HG03103 (cell line): ENCODE measurements at regions not wholly inside any gene's neighbourhood (a gene's known extent, or its start where the extent isn't known, plus 50 kb on each side); places are given as distances from the start of the nearest gene placed in this dataset.
"Not testable (repeated sequence)": the region's sequence is repeated elsewhere in the genome, so short reads cannot be mapped to it uniquely, and the experiment has no call there.

Experiments
- ATAC-seq: cut with Tn5 transposase; IDR thresholded peaks from one replicate; pipeline ENCODE4 v1.9.1; 2021; ENCODE audit warnings: low read depth; ENCODE audit not compliant: unreplicated experiment

DNA sequence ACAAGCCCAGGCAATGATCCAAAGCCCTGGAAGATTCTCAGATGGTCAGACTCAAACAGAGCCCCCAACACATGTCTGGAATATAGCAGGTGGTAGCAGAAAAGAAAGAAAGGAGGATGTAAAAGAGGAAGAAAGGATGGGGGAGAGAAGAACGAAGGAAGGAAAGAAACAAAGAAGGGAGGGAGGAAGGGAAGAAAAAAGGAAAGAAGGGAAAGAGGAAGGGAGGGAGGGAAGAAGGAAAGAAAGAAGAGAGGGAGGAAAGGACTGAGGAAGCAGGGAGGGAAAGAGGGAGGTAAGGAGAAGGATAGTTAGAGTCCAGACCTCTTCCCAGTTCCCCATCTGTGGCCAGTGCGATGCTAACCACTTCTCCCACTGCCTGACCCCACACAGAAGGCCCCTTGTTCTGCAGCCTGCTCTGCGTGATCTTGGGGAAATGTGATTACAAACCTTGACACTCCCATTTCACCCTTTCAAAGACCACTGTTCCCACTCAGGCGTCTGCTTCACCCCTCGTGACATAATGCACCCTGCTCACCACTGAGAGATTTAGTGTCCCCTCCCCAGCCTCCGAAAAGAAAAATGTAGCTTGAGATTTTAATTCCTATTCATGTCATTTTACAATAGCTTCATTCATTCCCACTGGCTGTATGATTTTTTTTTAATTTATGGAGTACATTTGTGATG, 357.9 kb downstream of the BCL11B start:
- no peak for ATAC-seq

DNA sequence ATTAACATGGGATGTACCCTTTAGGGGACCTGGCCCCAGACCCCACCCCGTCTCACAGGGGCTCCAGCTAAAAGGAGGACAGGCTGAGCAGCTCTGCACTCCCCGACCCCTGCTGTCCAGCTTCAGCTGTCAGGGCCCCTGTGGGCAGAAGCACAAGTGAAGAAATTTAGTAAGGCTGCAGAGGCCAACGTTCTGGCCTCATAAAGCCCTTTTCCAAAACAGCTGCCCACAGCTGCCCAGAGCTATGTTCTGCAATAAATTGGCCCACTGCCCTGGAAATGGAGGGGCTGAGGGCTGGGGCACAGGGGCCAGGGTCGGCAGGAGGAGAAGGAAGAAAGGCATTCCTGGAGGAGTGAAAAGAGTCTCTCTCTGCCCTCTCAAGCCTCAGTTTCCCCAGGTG, 357.1 kb downstream of the BCL11B start:
- no peak for ATAC-seq

DNA sequence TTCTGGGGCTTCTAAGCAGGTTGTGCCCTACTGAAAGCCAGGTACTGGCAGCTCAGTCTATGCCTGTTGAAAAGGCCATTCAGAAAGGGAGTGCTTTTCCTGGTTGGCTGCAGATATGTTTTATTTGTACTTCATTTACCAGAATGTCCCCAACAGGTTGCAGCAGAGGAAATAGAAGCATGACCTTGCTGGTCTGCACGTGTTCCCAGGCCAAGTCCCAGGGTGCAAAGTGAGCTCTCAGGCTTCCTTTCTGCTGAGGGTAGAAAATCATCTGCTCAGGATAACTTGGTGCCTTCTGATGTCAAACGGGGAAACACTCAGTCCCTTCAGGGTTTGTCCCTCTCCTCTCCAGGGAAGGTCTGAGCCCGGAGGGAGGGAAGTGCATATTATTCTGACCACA, 356.4 kb downstream of the BCL11B start:
- no peak for ATAC-seq

DNA sequence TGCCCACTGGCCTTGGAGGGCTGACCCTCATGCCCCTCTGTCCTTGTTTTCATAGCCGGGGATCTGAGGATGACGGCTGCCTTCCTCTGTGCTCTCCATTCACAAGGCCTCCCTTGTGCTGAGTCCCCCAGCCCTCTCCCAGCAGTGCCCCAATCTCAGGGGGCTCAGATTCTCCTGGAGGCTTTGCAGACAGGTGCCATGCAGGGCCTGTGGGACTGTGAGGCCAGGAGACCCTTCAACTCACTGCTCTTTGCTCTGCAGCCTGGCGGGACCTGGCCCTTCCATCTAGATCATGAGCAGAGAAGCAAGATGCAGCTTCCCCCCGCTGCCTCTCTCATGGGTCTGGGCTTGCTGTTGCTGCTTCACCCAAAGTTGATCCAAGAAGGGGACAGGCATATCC, 356.0 kb downstream of the BCL11B start:
- ATAC-seq = no peak

DNA sequence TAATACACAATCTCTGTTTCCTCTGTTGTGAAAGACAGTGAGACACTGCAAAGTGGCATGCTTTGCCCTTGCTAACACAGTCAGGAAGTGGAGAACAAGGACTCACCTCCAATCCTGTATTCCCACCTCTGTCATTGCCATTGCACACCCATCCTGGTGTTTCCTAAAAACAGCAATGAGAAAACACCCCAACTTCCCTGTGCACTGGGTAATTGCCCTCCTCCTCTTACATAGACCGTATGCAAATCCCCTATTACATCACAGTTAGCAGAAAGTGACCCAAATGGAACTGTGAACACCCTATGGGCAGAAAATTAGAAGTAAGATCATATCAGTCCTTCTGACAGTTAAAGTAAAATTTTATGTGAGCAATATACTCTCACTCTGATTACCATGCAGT, 355.5 kb downstream of the BCL11B start:
- ATAC-seq = no peak

DNA sequence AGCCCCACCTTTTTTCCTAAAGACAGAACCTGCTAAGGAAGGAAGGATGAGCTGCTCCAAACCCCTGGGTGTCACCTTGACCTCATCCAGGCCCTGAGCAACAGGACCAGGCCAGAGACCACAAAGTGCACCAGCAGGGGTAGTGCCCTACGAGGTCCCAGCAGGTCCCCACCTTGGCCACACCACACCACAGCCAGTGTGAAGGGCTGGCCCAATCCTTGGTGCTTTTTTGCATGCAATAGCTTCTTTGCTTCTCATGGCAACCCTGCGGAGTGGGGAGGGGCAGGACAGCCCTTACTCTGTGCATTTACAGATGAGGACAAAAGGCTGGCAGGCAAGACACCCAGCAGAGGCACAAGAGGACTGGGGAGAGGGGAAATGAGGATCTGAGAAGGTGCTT, 352.6 kb downstream of the BCL11B start:
- no peak for ATAC-seq

DNA sequence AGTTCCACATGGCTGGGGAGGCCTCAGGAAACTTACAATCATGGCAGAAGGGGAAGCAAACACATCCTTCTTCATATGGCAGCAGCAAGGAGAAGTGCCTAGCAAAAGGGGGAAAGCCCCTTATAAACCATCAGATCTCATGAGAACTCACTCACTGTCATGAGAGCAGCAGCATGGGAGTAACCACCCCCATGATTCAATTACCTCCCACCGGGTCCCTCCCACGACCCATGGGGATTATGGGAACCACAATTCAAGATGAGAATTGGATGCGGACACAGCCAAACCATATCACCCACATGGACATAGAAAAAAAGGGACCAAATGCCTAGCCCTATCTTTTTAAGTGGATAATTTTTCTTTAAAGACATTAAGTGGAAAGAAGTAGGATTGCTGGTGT, 350.7 kb downstream of the BCL11B start:
- not testable (repeated sequence) for ATAC-seq

DNA sequence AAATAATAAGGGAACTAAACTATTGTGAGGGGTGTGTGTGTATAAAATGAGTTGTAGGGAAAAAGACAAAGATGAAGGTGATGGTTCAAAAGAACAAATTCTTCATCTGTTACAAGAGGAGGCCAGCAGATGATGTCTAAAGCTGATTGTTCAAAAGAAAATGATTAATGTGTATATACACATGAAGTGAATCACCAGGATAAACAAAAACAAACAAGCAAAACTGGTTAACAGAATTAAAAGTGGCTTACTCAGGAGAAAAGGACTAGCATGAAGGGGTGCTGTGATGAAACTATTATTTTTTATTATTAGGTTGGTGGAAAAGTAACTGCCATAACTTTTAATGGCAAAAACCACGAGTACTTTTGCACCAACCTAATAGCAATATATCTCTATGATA, 348.4 kb downstream of the BCL11B start:
- ATAC-seq = no peak

DNA sequence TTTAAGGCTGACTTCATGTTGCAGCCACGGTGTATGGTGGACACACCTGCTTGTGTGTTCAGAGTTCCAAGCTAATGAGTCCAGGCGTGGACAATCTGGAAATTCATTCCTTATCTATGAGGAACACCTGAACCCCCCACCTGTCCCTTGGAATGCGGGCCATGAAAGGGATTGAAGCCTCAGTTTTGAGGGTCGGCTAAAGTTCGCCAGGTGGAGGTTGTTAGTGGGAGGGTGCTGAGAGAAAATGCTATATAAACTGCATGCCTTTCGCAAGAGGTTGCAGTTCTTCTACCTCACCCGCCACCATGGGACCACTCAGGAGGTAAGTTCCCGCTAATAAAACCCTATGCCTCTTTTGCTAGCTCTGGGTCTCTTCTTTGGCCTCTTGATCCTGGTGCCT, 348.0 kb downstream of the BCL11B start:
- ATAC-seq = no peak

DNA sequence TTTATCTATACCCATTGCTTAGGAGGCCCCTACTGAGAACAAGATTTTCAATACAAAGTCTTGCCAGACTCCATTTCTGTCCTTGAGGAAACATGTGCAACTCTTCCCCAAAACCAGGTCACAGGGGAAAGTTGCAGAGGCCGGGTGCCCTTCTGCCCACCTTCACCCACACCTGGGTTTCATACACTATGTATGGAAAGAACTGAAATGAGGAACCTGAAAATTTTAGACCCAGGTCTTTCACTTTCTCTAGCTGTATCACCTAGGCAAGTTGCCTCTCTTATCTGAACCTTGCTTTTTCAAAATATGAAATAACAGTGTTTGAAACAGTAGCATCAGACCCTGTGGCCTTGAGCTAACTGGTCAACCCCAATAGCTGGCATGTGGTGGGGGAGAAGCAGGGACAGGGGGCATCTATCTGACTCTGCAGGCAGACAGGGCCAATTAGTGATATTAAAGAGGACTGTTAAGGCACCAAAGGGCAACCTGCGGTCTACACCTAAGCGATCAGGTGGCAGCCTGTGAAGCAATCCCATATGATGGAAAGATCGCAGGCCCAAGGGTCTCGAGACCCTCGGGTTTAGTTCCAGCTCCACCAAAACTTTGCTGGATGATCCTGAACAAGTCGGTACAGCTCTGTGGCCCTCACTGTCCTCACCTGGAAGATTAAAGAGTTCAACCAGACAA, 346.5 kb downstream of the BCL11B start:
- ATAC-seq = no peak

DNA sequence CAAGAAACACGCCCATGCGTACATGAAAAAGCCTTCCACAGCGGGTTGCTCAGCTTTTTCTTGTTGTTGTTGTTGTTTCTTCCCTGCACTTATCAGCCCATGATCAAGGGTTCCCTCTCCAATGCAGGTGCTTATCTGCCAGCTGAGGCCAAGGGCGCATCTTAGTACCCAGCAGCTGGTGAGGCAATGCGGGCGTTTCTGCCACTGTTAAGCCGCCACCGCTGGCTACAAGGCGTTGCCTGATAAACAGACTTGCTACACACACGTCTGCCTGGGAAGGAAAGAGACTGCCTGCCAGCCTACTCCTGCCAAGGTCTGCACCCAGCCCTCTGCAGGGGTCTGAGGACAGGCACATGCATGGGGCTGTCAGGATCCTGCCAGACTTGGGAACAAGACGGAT, 345.9 kb downstream of the BCL11B start:
- no peak for ATAC-seq

DNA sequence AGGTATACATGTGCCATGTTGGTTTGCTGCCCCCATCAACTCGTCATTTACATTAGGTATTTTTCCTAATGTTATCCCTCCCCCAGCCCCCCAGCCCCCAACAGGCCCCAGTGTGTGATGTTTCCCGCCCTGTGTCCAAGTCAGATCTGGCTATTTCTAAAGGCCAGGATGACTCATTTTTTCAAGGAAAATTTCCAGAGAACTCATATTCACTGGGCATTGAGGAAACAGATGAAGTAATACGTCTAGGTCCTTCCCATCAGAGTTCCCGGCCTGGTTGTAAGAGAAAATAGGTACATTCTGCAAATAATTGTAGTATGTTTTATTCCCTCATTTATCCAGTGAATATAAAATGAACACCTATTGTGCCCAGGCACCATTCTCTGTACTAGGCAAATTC, 345.2 kb downstream of the BCL11B start:
- ATAC-seq = no peak

DNA sequence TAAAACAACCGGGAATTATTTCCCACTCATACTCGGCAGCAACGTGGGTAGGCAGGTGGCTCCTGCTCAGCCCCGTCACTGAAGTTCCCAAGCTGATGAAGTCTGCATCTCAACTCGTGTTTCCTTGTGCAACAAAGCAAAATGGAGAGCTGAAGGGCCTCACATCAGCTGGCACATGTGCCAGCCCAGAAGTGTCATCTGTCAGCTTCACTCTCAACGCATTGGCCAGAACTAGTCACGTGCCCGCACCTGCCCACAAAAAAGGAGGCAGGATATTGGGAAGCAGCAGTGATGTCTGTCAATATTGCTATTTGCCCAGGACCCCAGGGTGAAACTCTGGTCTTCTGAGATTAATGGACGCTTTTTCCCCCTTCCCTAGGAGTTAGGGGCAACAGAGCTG, 344.0 kb downstream of the BCL11B start:
- ATAC-seq = no peak

DNA sequence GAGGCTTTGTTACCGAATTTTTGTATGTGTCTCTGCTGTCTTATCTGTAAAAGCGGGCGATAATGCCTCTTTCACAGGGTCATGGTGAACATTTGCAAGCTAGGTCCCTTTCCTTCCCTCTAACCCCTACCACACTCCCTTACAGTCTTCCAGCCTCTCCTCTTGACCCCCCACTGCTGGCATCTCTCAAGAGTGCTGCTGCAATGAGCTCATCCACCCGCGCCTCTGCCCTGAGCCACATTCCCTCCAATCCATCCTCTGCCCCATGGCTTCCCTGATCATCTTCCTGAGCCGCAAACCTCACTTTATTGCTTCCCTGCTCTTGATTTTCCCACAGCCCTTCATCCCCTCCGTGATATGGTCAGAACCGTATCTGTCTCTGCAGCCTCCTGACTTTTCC, 343.6 kb downstream of the BCL11B start:
- no peak for ATAC-seq

DNA sequence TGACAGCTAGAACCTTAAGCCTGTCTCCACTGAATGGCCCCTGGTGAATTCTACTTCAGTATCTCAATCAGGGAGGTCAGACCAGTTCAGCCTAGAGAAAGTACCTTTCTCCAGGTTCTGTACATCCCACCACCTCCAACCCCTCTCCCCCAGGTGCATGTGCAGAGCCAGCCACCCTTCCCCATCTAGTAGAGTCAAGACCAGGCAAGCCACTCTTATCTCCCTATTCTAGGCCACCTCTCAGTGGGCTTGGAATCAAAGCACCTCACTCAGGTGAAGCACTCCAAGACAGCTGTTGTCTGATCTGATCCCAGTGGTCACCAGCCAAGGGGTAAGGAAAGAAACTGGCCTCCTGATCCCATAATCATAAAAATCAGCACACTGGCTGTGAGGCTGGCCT, 340.9 kb downstream of the BCL11B start:
- ATAC-seq = no peak

DNA sequence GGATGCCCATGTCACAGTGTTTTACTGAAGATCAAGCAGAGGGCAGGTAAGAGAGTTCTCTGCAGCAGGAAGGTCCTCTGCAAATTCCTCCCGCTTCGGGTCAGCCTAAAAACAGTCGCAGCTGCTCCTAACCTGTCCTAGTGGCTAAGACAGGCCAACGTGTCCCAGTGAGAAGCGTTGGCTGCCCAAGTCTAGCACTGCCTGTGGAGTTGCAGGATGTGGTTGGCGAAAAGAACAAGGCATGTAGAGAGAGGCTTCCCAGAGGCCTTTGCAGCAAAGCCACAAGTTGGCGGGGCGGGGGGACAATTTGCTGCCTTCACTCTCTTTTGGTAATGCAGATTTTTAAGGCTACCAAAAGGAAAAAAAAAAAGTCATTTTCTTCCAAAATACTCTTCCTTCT, 340.1 kb downstream of the BCL11B start:
- ATAC-seq = no peak

DNA sequence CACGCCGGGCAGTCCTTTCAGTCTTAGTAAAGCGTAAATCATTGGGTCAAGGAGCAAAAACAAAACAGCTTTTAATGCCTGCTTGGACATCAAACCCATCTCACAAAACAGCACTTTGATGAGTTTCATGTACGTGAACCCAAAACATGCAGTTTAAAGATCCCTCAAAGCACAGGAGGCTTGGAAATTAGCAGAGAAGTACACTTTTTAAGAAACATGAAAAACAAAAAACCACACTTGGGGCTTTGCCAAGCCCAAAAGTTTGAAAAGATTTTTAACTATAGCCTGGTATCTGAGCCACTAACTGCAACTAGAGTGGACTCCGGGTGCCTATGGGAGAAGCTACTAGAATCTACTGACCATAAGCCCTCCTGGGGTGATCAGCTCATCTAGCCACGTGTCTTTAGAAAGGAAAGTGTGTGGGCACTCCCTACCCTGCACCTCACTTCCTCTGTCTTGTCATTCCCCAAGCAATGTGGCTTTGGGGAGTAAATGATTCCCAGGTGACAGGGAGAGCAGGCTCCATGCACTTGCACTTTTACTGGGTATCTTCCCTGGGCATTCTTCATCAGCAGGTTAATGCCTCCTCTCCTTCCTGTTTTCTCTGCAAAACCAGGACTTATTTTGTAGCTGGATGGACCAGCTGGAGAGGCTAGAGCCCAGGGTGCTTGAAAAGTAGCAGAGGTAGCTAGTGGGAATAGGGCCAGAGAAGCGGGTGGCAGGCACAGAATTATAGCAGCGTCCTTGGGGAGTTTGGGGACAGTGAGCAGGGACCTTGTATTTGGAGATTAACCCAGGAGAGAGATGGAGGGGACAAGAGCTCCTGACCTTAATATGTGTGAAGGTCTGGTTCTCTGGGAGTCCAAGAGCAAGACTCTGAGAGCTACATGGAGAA, 339.3 kb downstream of the BCL11B start:
- no peak for ATAC-seq

DNA sequence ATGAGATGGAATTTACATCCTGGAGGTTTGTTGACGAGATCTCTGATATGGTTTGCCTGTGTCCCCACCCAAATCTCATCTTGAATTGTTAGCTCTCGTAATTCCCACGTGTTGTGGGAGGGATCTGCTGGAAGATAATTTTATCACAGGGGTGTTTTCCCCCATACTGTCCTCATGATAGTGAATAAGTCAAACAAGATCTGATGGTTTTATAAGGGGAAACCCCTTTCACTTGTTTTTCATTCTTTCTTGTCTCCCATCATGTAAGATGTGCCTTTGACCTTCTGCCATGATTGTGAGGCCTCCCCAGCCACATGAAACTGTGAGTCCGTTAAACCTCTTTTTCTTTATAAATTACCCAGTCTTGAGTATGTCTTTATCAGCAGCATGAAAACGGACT, 337.4 kb downstream of the BCL11B start:
- not testable (repeated sequence) for ATAC-seq

DNA sequence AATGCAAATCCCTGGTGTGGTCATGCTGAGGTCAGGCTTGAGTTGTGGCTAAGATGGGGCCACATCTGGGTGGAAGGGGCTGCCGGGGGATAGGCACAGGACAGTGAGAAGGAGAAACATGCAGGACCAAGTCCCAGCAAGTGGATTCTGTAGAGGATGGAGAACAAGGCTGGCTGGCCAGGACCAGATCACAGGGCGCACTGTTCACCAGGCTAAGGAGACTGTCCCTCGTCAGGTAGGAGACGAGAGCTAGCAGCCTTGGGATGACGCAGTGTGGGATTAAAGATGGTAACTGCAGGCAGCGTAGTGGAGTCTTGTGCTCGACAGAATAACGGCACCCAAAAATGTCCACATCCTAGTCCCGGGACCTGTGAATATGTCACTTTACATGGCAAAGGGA, 336.1 kb downstream of the BCL11B start:
- no peak for ATAC-seq

DNA sequence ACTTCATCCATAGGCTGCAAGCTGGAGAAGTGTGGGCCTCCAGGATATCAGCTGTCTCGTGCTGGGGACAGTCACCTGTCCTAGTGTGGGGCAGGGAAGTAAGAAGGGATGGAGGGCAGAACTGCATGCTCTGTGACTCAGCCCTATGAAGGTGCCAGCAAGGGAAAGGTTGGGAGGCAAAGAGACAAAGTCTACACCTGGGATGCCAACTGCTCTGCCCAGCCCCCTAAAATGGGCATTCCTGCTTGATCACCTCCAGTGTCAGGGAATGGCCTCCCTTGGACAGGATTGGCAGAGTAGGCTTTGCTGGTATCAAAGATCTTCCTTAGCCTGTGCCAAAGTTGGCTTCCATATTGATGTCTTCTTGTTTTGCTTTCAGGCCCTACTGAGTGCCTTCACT, 335.0 kb downstream of the BCL11B start:
- ATAC-seq = no peak

DNA sequence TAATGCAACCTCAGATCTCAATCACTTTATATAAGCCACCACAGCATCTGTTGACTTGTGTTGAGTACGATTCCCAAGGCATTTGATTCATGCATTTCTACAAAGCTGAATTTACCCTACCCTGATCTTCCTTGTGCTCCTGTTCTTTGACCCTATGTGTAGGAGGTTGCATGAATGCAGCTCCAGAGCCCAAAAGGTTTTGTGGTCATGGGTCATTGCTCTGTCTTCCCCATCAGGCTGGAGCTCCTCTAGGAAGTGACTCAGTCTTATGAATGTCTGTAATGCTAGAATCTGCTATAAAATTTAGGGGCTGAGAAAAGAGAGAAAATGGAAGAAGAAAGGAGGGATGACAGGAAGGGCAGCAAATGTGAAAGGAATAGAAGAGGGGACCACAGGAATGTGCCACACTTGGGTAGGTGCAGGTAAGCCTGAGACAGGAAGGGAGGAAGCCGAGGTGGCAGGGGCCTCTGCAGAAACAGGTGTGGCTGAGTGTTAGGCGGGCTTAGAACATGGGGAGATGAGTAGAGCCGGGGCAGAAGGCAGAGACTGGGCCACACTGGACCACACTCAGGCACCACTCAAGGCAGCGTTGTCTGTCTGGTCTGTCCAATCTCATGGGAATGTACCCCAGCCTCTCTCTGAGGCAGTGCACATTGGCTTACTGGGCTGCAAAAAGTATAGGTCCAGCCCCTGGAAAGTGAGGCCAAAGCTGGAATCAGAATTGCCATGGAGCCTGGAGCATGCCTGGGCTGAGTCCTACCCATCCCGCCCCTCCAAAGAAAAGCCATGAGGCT, 334.1 kb downstream of the BCL11B start:
- ATAC-seq = no peak
